ENCODE measurements at regions not wholly inside any gene's neighbourhood (a gene's known extent, or its start where the extent isn't known, plus 50 kb on each side); places are given as distances from the start of the nearest gene placed in this dataset.

- no peak overlapping the region for H3K23ac ChIP-seq (ENCODE audit: insufficient read length, low read depth, low read length)
- whole genome bisulfite sequencing (ENCODE audit: extremely low coverage, insufficient read length, low lambda C conversion rate), result no CpG with 5 or more reads among the region's 24 CpGs
- Mint-ChIP-seq H3K27ac (peak overlapping the region in 1 of 3 experiments; percentile 58; a peak in 3 of 7 replicates), H3K4me3 (no peak overlapping the region; a peak in 1 of 5 replicates), H3K36me3 (ENCODE audit: insufficient read depth in 1 of 3, low read depth in 3 of 3) (no peaks in the 10 kb centered on the region), H3K27me3 (ENCODE audit: low read depth) (peaks cover 4% of the 10 kb centered on the region), H3K4me1 (peaks cover 18% of the 10 kb centered on the region in 2 experiments), H3K9me3 (no peaks in the 10 kb centered on the region)
- no peaks in the 10 kb centered on the region for H4K20me1 ChIP-seq (ENCODE audit: control insufficient read depth, insufficient read depth, insufficient read length)
- no peaks in the 10 kb centered on the region for H3K23me2 ChIP-seq (ENCODE audit: insufficient read length, low read depth, low read length, poor library complexity, severe bottlenecking)
- H3K9me3 ChIP-seq (ENCODE audit: control insufficient read depth, low read depth, low read length), result no peaks in the 10 kb centered on the region
- H2BK5ac ChIP-seq (ENCODE audit: insufficient read length, low read length), result no peak overlapping the region
- H2BK12ac ChIP-seq (ENCODE audit: insufficient read length, low read depth, low read length), result no peak overlapping the region
- no peak overlapping the region for H3K9ac ChIP-seq (ENCODE audit: extremely low read depth, insufficient read length, low read length)
- no peak overlapping the region for H2BK120ac ChIP-seq (ENCODE audit: low read depth, low read length, poor library complexity, severe bottlenecking)
- no peak overlapping the region for H3K27ac ChIP-seq (ENCODE audit: insufficient read length, low read depth, low read length)
- H2BK15ac ChIP-seq (ENCODE audit: low read depth, low read length), result no peak overlapping the region
- no peaks in the 10 kb centered on the region for H3K27me3 ChIP-seq (ENCODE audit: insufficient read depth, low read length)
- no peaks in the 10 kb centered on the region for H3K79me2 ChIP-seq (ENCODE audit: insufficient read depth, low read length)
- DNase-seq, result no peak
- H3K18ac ChIP-seq (ENCODE audit: insufficient read length, low read depth, low read length), result no peak overlapping the region
- H3K4me2 ChIP-seq (ENCODE audit: insufficient read depth, insufficient read length, low read length), result no peak overlapping the region
- no peak overlapping the region for H4K5ac ChIP-seq (ENCODE audit: insufficient read length, low read depth, low read length)
- no peak overlapping the region for H2BK20ac ChIP-seq (ENCODE audit: low read depth, low read length, poor library complexity, severe bottlenecking)
- H4K8ac ChIP-seq (replicated peaks; ENCODE audit: insufficient read length, low read depth, low read length), result no peak overlapping the region
- H3K4ac ChIP-seq (ENCODE audit: low read depth, low read length), result no peak overlapping the region
- TF ChIP-seq, protein P1, sequence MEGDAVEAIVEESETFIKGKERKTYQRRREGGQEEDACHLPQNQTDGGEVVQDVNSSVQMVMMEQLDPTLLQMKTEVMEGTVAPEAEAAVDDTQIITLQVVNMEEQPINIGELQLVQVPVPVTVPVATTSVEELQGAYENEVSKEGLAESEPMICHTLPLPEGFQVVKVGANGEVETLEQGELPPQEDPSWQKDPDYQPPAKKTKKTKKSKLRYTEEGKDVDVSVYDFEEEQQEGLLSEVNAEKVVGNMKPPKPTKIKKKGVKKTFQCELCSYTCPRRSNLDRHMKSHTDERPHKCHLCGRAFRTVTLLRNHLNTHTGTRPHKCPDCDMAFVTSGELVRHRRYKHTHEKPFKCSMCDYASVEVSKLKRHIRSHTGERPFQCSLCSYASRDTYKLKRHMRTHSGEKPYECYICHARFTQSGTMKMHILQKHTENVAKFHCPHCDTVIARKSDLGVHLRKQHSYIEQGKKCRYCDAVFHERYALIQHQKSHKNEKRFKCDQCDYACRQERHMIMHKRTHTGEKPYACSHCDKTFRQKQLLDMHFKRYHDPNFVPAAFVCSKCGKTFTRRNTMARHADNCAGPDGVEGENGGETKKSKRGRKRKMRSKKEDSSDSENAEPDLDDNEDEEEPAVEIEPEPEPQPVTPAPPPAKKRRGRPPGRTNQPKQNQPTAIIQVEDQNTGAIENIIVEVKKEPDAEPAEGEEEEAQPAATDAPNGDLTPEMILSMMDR (conservative IDR thresholded peaks at IDR 0.05), result no peak
- H3T11ph ChIP-seq (ENCODE audit: low read length), result no peak overlapping the region
- H3K56ac ChIP-seq (ENCODE audit: insufficient read length, low read depth, low read length), result no peak overlapping the region
- H3K79me1 ChIP-seq (ENCODE audit: insufficient read depth, low read depth, low read length, poor library complexity, severe bottlenecking), result no peaks in the 10 kb centered on the region
- no peak overlapping the region for H4K91ac ChIP-seq (ENCODE audit: insufficient read length, low read depth, low read length)
- no peak overlapping the region for H2AFZ ChIP-seq (ENCODE audit: low read length)
- no peak overlapping the region for H2AK5ac ChIP-seq (ENCODE audit: insufficient read length, low read length)
- H3K14ac ChIP-seq (ENCODE audit: insufficient read depth, low read length), result no peak overlapping the region
- no peaks in the 10 kb centered on the region for H3K4me1 ChIP-seq (ENCODE audit: insufficient read depth, low read length)
Observed at GRCh38 chr17:79517827-79518584, 92.8 kb downstream of the RBFOX3 start.

Measured in H9 (cell line).